ENCODE measurements at regions not wholly inside any gene's neighbourhood (a gene's known extent, or its start where the extent isn't known, plus 50 kb on each side); places are given as distances from the start of the nearest gene placed in this dataset.
A peak's percentile ranks its signal among the peaks of the same experiment; 100 is the strongest.

GRCh38 chr3:64853456-64853855, 165.7 kb upstream of the ADAMTS9 start:
- DNase-seq (ENCODE audit: low spot score): no peak
- in situ Hi-C loops (cut with HindIII; ENCODE audit: low sequenced_read_pairs): no loop called here

GRCh38 chr3:64852738-64853137, 164.9 kb upstream of the ADAMTS9 start:
- in situ Hi-C loops (cut with HindIII; ENCODE audit: low sequenced_read_pairs): no loop called here

GRCh38 chr3:64848822-64849221, 161.0 kb upstream of the ADAMTS9 start:
- no peak for DNase-seq (ENCODE audit: low spot score)
- in situ Hi-C loops (cut with HindIII; ENCODE audit: low sequenced_read_pairs): no loop called here

More at GRCh38 chr3:64852738-64853137, 164.9 kb upstream of the ADAMTS9 start:
- DNase-seq (ENCODE audit: low spot score): no peak

GRCh38 chr3:64848127-64848800, 160.5 kb upstream of the ADAMTS9 start:
- in situ Hi-C loops (cut with HindIII; ENCODE audit: low sequenced_read_pairs): no loop called here
- DNase-seq (ENCODE audit: low spot score): no peak

- in situ Hi-C loops (cut with HindIII; ENCODE audit: low sequenced_read_pairs): no loop called here
These were observed 156.8 kb upstream of the ADAMTS9 start for GRCh38 chr3:64844558-64844957.

GRCh38 chr3:64837986-64838735, 150.4 kb upstream of the ADAMTS9 start:
- in situ Hi-C loops (cut with HindIII; ENCODE audit: low sequenced_read_pairs): no loop called here
- no peak for DNase-seq (ENCODE audit: low spot score)

More at GRCh38 chr3:64844558-64844957, 156.8 kb upstream of the ADAMTS9 start:
- DNase-seq (ENCODE audit: low spot score): no peak

- in situ Hi-C loops (cut with HindIII; ENCODE audit: low sequenced_read_pairs): no loop called here
- DNase-seq (ENCODE audit: low spot score): no peak
These were observed 149.4 kb upstream of the ADAMTS9 start for GRCh38 chr3:64837126-64837738.

GRCh38 chr3:64836097-64836496, 148.3 kb upstream of the ADAMTS9 start:
- no peak for DNase-seq (ENCODE audit: low spot score)
- in situ Hi-C loops (cut with HindIII; ENCODE audit: low sequenced_read_pairs): no loop called here

GRCh38 chr3:64832098-64832497, 144.3 kb upstream of the ADAMTS9 start:
- in situ Hi-C loops (cut with HindIII; ENCODE audit: low sequenced_read_pairs): no loop called here
- peak; percentile 2 for DNase-seq (ENCODE audit: low spot score)

GRCh38 chr3:64830681-64831080, 142.9 kb upstream of the ADAMTS9 start:
- no peak for DNase-seq (ENCODE audit: low spot score)
- in situ Hi-C loops (cut with HindIII; ENCODE audit: low sequenced_read_pairs): no loop called here

- DNase-seq (ENCODE audit: low spot score): no peak
- in situ Hi-C loops (cut with HindIII; ENCODE audit: low sequenced_read_pairs): no loop called here
These were observed 141.5 kb upstream of the ADAMTS9 start for GRCh38 chr3:64829331-64829730.

GRCh38 chr3:64828276-64828675, 140.5 kb upstream of the ADAMTS9 start:
- in situ Hi-C loops (cut with HindIII; ENCODE audit: low sequenced_read_pairs): no loop called here
- no peak for DNase-seq (ENCODE audit: low spot score)

GRCh38 chr3:64827431-64827830, 139.6 kb upstream of the ADAMTS9 start:
- in situ Hi-C loops (cut with HindIII; ENCODE audit: low sequenced_read_pairs): no loop called here
- DNase-seq (ENCODE audit: low spot score): no peak

- in situ Hi-C loops (cut with HindIII; ENCODE audit: low sequenced_read_pairs): no loop called here
- no peak for DNase-seq (ENCODE audit: low spot score)
These were observed 139.2 kb upstream of the ADAMTS9 start for GRCh38 chr3:64827019-64827418.

- in situ Hi-C loops (cut with HindIII; ENCODE audit: low sequenced_read_pairs): no loop called here
- DNase-seq (ENCODE audit: low spot score): no peak
These were observed 137.8 kb upstream of the ADAMTS9 start for GRCh38 chr3:64825404-64826120.

GRCh38 chr3:64824394-64824909, 136.7 kb upstream of the ADAMTS9 start:
- in situ Hi-C loops (cut with HindIII; ENCODE audit: low sequenced_read_pairs): no loop called here

GRCh38 chr3:64818196-64818595, 130.4 kb upstream of the ADAMTS9 start:
- in situ Hi-C loops (cut with HindIII; ENCODE audit: low sequenced_read_pairs): no loop called here
- DNase-seq (ENCODE audit: low spot score): no peak

More at GRCh38 chr3:64824394-64824909, 136.7 kb upstream of the ADAMTS9 start:
- DNase-seq (ENCODE audit: low spot score): no peak

- in situ Hi-C loops (cut with HindIII; ENCODE audit: low sequenced_read_pairs): no loop called here
These were observed 128.6 kb upstream of the ADAMTS9 start for GRCh38 chr3:64816355-64816754.

GRCh38 chr3:64815789-64816188, 128.0 kb upstream of the ADAMTS9 start:
- in situ Hi-C loops (cut with HindIII; ENCODE audit: low sequenced_read_pairs): no loop called here
- no peak for DNase-seq (ENCODE audit: low spot score)

More at GRCh38 chr3:64816355-64816754, 128.6 kb upstream of the ADAMTS9 start:
- no peak for DNase-seq (ENCODE audit: low spot score)

Measured in G401 (cell line).